A673 (cell line): ENCODE measurements at regions not wholly inside any gene's neighbourhood (a gene's known extent, or its start where the extent isn't known, plus 50 kb on each side); places are given as distances from the start of the nearest gene placed in this dataset.

Source experiments
- BruUV-seq: library from RNA; stranded (reverse); fragments of 400-500 nt; replicated peaks from 2 replicates; lab custom pipeline; 2021; lab: Mats Ljungman, UMichigan
- CTCF ChIA-PET: fragments of 300-600 bp; sonication (Branson Sonifier 250); formaldehyde crosslinking; loops from one replicate; lab custom pipeline; 2022; ENCODE audit warnings: antibody characterized with exemption; lab: Charles Lee
- POLR2A ChIA-PET: fragments of 300-600 bp; sonication (Branson Sonifier 250); formaldehyde crosslinking; loops from one replicate; lab custom pipeline; 2022; ENCODE audit warnings: antibody characterized with exemption; ENCODE audit not compliant: low non-redundant PET; lab: Charles Lee
- DNase-seq: peaks from one replicate; pipeline ENCODE4 v3.0.0-alpha.2; 2015; ENCODE audit warnings: low spot score
- H3K27ac ChIP-seq: fragments of 200-600 bp; sonication (generic); 2 replicates; pipeline ENCODE4 v1.5.1; 2016; ENCODE audit warnings: mixed run types, low read depth, mild to moderate bottlenecking, mixed read lengths, antibody characterized with exemption, low read length; ENCODE audit not compliant: poor library complexity, severe bottlenecking
- H3K27me3 ChIP-seq: fragments of 200-600 bp; sonication (generic); replicated peaks from 2 replicates; pipeline ENCODE4 v1.6.1; 2017; ENCODE audit warnings: mixed run types, low read depth, mild to moderate bottlenecking, mixed read lengths, antibody characterized with exemption, low read length; ENCODE audit not compliant: insufficient read depth, poor library complexity
- H3K36me3 ChIP-seq: fragments of 200-600 bp; sonication (generic); 2 replicates; pipeline ENCODE4 v1.6.1; 2016; ENCODE audit warnings: mixed run types, mild to moderate bottlenecking, mixed read lengths, antibody characterized with exemption, low read length; ENCODE audit not compliant: insufficient read depth, poor library complexity, severe bottlenecking
- H3K4me1 ChIP-seq: fragments of 200-600 bp; sonication (generic); 2 replicates; pipeline ENCODE4 v1.6.1; 2017; ENCODE audit warnings: mixed run types, mild to moderate bottlenecking, mixed read lengths, antibody characterized with exemption, low read length; ENCODE audit not compliant: insufficient read depth, poor library complexity, severe bottlenecking
- H3K4me3 ChIP-seq: fragments of 200-600 bp; sonication (generic); 2 replicates; pipeline ENCODE4 v1.5.1; 2016; ENCODE audit warnings: low read depth, mixed run types, mild to moderate bottlenecking, mixed read lengths, low read length; ENCODE audit not compliant: poor library complexity, severe bottlenecking
- H3K9me3 ChIP-seq: fragments of 200-600 bp; sonication (generic); 2 replicates; pipeline ENCODE4 v1.6.1; 2016; ENCODE audit warnings: mixed run types, low read depth, mild to moderate bottlenecking, mixed read lengths, antibody characterized with exemption, low read length; ENCODE audit not compliant: poor library complexity, severe bottlenecking
- EZH2 ChIP-seq: fragments of 200-600 bp; sonication (generic); IDR thresholded peaks from 2 replicates; pipeline ENCODE4 v1.6.1; 2017; ENCODE audit warnings: borderline replicate concordance, low read depth, mild to moderate bottlenecking, mixed read lengths, antibody characterized with exemption, low read length; ENCODE audit not compliant: poor library complexity, severe bottlenecking
- intact Hi-C: fragments of 100-400 bp; cut with micrococcal nuclease; formaldehyde crosslinking; loops from one replicate; pipeline ENCODE4 v1.10.0; 2022; ENCODE audit not compliant: unreplicated experiment
- TF ChIP-seq, protein P1 (sequence below): fragments of 300-800, 200-600 bp; sonication (generic); conservative IDR thresholded peaks from 2 replicates; pipeline ENCODE4 v1.5.1; 2017; ENCODE audit warnings: low read depth, mild to moderate bottlenecking, antibody characterized with exemption, low read length, moderate library complexity, mixed read lengths

DNA sequence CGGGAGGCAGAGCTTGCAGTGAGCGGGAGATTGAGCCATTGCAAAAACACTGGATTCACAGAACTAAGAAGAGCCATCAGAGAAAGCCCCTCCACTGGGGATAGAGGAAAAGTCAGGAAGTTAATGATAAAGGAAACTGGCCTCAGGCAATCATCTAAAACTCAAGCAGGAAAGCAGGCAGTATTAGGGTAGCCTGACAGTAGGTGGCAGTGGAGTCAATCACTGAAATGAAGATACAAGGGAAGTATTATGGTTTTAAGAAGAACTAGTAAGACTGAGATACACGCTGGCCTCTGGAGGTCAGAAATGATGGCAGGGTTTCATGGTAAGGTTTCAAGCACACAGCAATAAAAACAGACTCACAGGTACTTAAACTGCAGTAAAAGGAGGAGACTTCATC is 578.3 kb downstream of the HACE1 start:
- POLR2A ChIA-PET = no interaction called here
- H3K4me3 ChIP-seq = no peak overlapping the region
- DNase-seq = no peak
- CTCF ChIA-PET = no interaction called here
- no peaks in the 10 kb centered on the region for H3K27me3 ChIP-seq
- H3K36me3 ChIP-seq = no peaks in the 10 kb centered on the region
- intact Hi-C loops = no loop called here
- no peak overlapping the region for H3K27ac ChIP-seq
- BruUV-seq = no TSS peak
- H3K4me1 ChIP-seq = no peaks in the 10 kb centered on the region
- TF ChIP-seq, protein P1, sequence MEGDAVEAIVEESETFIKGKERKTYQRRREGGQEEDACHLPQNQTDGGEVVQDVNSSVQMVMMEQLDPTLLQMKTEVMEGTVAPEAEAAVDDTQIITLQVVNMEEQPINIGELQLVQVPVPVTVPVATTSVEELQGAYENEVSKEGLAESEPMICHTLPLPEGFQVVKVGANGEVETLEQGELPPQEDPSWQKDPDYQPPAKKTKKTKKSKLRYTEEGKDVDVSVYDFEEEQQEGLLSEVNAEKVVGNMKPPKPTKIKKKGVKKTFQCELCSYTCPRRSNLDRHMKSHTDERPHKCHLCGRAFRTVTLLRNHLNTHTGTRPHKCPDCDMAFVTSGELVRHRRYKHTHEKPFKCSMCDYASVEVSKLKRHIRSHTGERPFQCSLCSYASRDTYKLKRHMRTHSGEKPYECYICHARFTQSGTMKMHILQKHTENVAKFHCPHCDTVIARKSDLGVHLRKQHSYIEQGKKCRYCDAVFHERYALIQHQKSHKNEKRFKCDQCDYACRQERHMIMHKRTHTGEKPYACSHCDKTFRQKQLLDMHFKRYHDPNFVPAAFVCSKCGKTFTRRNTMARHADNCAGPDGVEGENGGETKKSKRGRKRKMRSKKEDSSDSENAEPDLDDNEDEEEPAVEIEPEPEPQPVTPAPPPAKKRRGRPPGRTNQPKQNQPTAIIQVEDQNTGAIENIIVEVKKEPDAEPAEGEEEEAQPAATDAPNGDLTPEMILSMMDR = 0 out of 2 replicates have a peak, but pooled peaks have one; percentile 12
- no peak for TF ChIP-seq EZH2
- H3K9me3 ChIP-seq = no peaks in the 10 kb centered on the region

DNA sequence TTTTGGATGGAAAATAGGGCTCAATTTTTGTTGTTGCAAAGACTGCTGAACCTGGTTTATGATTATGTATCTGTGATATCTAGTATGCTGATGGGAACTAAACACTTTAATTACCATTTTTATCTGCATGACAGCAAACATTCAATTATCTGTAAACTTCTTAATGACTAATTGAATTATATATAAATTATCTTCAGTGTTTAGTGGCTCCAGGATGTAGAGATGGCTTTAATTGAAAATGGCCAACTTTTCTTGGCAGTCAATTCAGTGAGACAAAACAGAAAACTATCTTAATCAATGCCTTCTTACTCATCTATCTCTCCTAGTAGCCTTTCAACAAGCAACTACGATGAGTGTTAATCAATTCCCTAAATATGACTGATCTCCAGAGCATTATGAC is 591.3 kb downstream of the HACE1 start:
- no peaks in the 10 kb centered on the region for H3K36me3 ChIP-seq
- intact Hi-C loops = no loop called here
- TF ChIP-seq EZH2 = no peak
- TF ChIP-seq, protein P1 = no peak
- H3K4me1 ChIP-seq = no peaks in the 10 kb centered on the region
- no peak for DNase-seq
- H3K27ac ChIP-seq = no peak overlapping the region
- no TSS peak for BruUV-seq
- CTCF ChIA-PET = no interaction called here
- no peaks in the 10 kb centered on the region for H3K27me3 ChIP-seq
- H3K9me3 ChIP-seq = no peaks in the 10 kb centered on the region
- POLR2A ChIA-PET = no interaction called here
- H3K4me3 ChIP-seq = no peak overlapping the region

DNA sequence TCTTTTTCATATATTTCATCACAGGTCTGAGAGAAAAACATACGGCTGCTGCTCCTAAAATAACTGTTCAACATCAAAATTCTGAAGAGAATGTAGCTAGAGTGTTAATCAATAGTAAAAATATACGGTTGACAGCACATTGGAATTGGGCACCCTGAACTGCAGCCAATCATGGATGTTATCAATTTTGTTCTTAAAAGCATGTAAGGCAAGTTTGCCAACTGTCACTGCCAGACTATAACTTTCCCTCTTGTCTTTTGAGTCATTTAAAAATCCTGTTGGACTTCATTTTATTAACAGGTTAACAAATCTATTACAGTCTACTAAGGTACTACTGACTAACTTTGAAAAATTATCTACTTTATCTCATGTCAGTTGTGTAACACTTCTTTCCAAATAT is 592.8 kb downstream of the HACE1 start:
- no peaks in the 10 kb centered on the region for H3K36me3 ChIP-seq
- no peaks in the 10 kb centered on the region for H3K4me1 ChIP-seq
- no peaks in the 10 kb centered on the region for H3K27me3 ChIP-seq
- CTCF ChIA-PET = no interaction called here
- DNase-seq = no peak
- no peaks in the 10 kb centered on the region for H3K9me3 ChIP-seq
- BruUV-seq = no TSS peak
- no peak overlapping the region for H3K27ac ChIP-seq
- intact Hi-C loops = no loop called here
- POLR2A ChIA-PET = no interaction called here
- no peak overlapping the region for H3K4me3 ChIP-seq
- TF ChIP-seq EZH2 = no peak
- TF ChIP-seq, protein P1 = no peak
